Astrocyte of the cerebellum (primary cell): ENCODE measurements at regions not wholly inside any gene's neighbourhood (a gene's known extent, or its start where the extent isn't known, plus 50 kb on each side); places are given as distances from the start of the nearest gene placed in this dataset.

Experiments
- DNase-seq: peaks from one replicate; pipeline ENCODE4 v3.0.0-alpha.2; 2011; ENCODE audit warnings: low read depth
- H3K4me3 ChIP-seq: 2 replicates; pipeline ENCODE4 v1.5.1; 2011; ENCODE audit warnings: mild to moderate bottlenecking, low read depth, low read length, moderate library complexity
- CTCF ChIP-seq: IDR thresholded peaks from 2 replicates; pipeline ENCODE4 v1.5.1; 2012; ENCODE audit warnings: low read length, low read depth, moderate library complexity, mild to moderate bottlenecking; ENCODE audit errors: missing control alignments
- in situ Hi-C: cut with HindIII; loops from 2 replicates; pipeline ENCODE4 v1.10.0; 2017; ENCODE audit warnings: low sequenced_read_pairs

GRCh38 chr2:143952536-143952935 lies 567.4 kb downstream of the ZEB2 start:
- TF ChIP-seq CTCF = no peak
- DNase-seq = no peak
- no peak overlapping the region for H3K4me3 ChIP-seq
- in situ Hi-C loops = no loop called here

- no peak for TF ChIP-seq CTCF
- no peak for DNase-seq
- H3K4me3 ChIP-seq = no peak overlapping the region
- in situ Hi-C loops = no loop called here
Measured at GRCh38 chr2:143950704-143951103, 569.2 kb downstream of the ZEB2 start.

GRCh38 chr2:143949121-143949848 lies 570.6 kb downstream of the ZEB2 start:
- H3K4me3 ChIP-seq = no peak overlapping the region
- in situ Hi-C loops = no loop called here
- DNase-seq = no peak
- TF ChIP-seq CTCF = no peak

GRCh38 chr2:143948710-143949109 lies 571.2 kb downstream of the ZEB2 start:
- no peak for TF ChIP-seq CTCF
- in situ Hi-C loops = no loop called here
- no peak for DNase-seq
- H3K4me3 ChIP-seq = no peak overlapping the region

GRCh38 chr2:143946436-143947391 lies 573.2 kb downstream of the ZEB2 start:
- H3K4me3 ChIP-seq = no peak overlapping the region
- in situ Hi-C loops = no loop called here
- no peak for TF ChIP-seq CTCF
- DNase-seq = no peak

GRCh38 chr2:143942486-143942885 lies 577.4 kb downstream of the ZEB2 start:
- in situ Hi-C loops = no loop called here
- no peak overlapping the region for H3K4me3 ChIP-seq
- no peak for TF ChIP-seq CTCF
- DNase-seq = no peak
